Caco-2 (cell line): ENCODE measurements at regions not wholly inside any gene's neighbourhood (a gene's known extent, or its start where the extent isn't known, plus 50 kb on each side); places are given as distances from the start of the nearest gene placed in this dataset.

Experiments used
- BruUV-seq: library from RNA; stranded (reverse); fragments of 400-500 nt; replicated peaks from 2 replicates; lab custom pipeline; 2021; lab: Mats Ljungman, UMichigan
- CTCF ChIA-PET: fragments of 300-600 bp; sonication (Branson Sonifier 250); formaldehyde crosslinking; loops from one replicate; lab custom pipeline; 2022; ENCODE audit warnings: antibody characterized with exemption; lab: Charles Lee
- POLR2A ChIA-PET: fragments of 300-600 bp; sonication (Branson Sonifier 250); formaldehyde crosslinking; loops from one replicate; lab custom pipeline; 2022; ENCODE audit warnings: antibody characterized with exemption; lab: Charles Lee
- DNase-seq, 2 experiments: peaks; one replicate each; pipeline versions ENCODE4 v3.0.0 to v3.0.0-alpha.2; 2020 to 2022
- H3K27me3 ChIP-seq: replicated peaks from 2 replicates; pipeline ENCODE4 v1.6.0; 2011; ENCODE audit warnings: low read length; ENCODE audit not compliant: control insufficient read depth, insufficient read depth
- H3K36me3 ChIP-seq: 2 replicates; pipeline ENCODE4 v1.5.1; 2011; ENCODE audit warnings: low read length; ENCODE audit not compliant: control insufficient read depth, insufficient read depth
- H3K4me1 ChIP-seq: fragments of 250-450 bp; sonication (Bioruptor Pico); 2 replicates; pipeline ENCODE4 v1.5.1; 2020; ENCODE audit warnings: mild to moderate bottlenecking
- H3K4me3 ChIP-seq: 2 replicates; pipeline ENCODE4 v1.5.1; 2011; ENCODE audit warnings: low read depth, mild to moderate bottlenecking, control low read depth, low read length
- H3K9me3 ChIP-seq: fragments of 250-450 bp; sonication (Bioruptor Pico); 2 replicates; pipeline ENCODE4 v1.5.1; 2020; ENCODE audit warnings: mild to moderate bottlenecking, moderate library complexity
- H3K27ac Mint-ChIP-seq: one replicate; pipeline ENCODE4 v1.8.0; 2022; ENCODE audit warnings: mixed read lengths; ENCODE audit not compliant: unreplicated experiment
- H3K27me3 Mint-ChIP-seq: one replicate; pipeline ENCODE4 v1.8.0; 2022; ENCODE audit warnings: mixed read lengths; ENCODE audit not compliant: insufficient read depth, unreplicated experiment
- H3K36me3 Mint-ChIP-seq: one replicate; pipeline ENCODE4 v1.8.0; 2022; ENCODE audit warnings: mild to moderate bottlenecking, mixed read lengths; ENCODE audit not compliant: insufficient read depth, unreplicated experiment
- H3K4me1 Mint-ChIP-seq: one replicate; pipeline ENCODE4 v1.8.0; 2022; ENCODE audit warnings: low read depth, mixed read lengths; ENCODE audit not compliant: unreplicated experiment
- H3K4me3 Mint-ChIP-seq: one replicate; pipeline ENCODE4 v1.8.0; 2022; ENCODE audit warnings: mild to moderate bottlenecking, moderate library complexity, mixed read lengths; ENCODE audit not compliant: unreplicated experiment
- H3K9me3 Mint-ChIP-seq: one replicate; pipeline ENCODE4 v1.8.0; 2022; ENCODE audit warnings: mixed read lengths; ENCODE audit not compliant: unreplicated experiment
- CTCF ChIP-seq, 2 experiments: fragments of 200-600 bp in 1 of 2; IDR thresholded peaks; 1 replicate in 1 of 2; 2 replicates in 1 of 2; pipeline versions ENCODE4 v1.5.1 to v1.8.0; 2011 to 2022; ENCODE audit warnings: antibody characterized with exemption in 1 of 2, control low read depth in 1 of 2, inconsistent platforms in 1 of 2, low read depth in 1 of 2, low read length in 1 of 2, mild to moderate bottlenecking in 1 of 2, moderate library complexity in 1 of 2; ENCODE audit not compliant: insufficient read depth in 1 of 2, severe bottlenecking in 1 of 2, unreplicated experiment in 1 of 2
- intact Hi-C: fragments of 100-400 bp; cut with micrococcal nuclease; formaldehyde crosslinking; loops from one replicate; pipeline ENCODE4 v1.10.0; 2022; ENCODE audit not compliant: unreplicated experiment

GRCh38 chr4:187814737-187815465 lies 180.7 kb upstream of the ZFP42 start:
- H3K4me3 Mint-ChIP-seq: peak overlapping the region; percentile 94
- H3K36me3 Mint-ChIP-seq: peaks cover 13% of the 10 kb centered on the region
- CTCF ChIA-PET: no interaction called here
- peak overlapping the region; percentile 98 for H3K27ac Mint-ChIP-seq
- H3K9me3 Mint-ChIP-seq: no peaks in the 10 kb centered on the region
- TF ChIP-seq CTCF (IDR thresholded peaks at IDR 0.05; ENCODE audit: insufficient read depth in 1 of 2, low read depth in 1 of 2, low read length in 1 of 2, severe bottlenecking in 1 of 2, unreplicated experiment in 1 of 2): no peak
- Histone ChIP-seq H3K4me3 (peak overlapping the region; percentile 71), H3K9me3 (no peaks in the 10 kb centered on the region), H3K27me3 (no peaks in the 10 kb centered on the region), H3K4me1 (0 out of 2 replicates have a peak, but pooled peaks cover 8% of the 10 kb centered on the region), H3K36me3 (no peaks in the 10 kb centered on the region)
- intact Hi-C loops: loop anchor here (1.0 to 10.0 kb wide), 5 partner anchors 48 to 558 kb away; no protein-coding TSS in a partner anchor
- peak; percentile 82 to 84 for DNase-seq
- BruUV-seq: TSS peak; percentile 79
- POLR2A ChIA-PET: interaction anchor here (0.6 to 1.2 kb wide), 4 partner anchors 48 to 585 kb away, joined by 3 to 4 read pairs (median 3); no protein-coding TSS in a partner anchor
- peaks cover 6% of the 10 kb centered on the region for H3K4me1 Mint-ChIP-seq
- H3K27me3 Mint-ChIP-seq: no peaks in the 10 kb centered on the region

- H3K27ac Mint-ChIP-seq: no peak overlapping the region
- DNase-seq: no peak
- BruUV-seq: no TSS peak
- no peaks in the 10 kb centered on the region for H3K27me3 Mint-ChIP-seq
- H3K36me3 Mint-ChIP-seq: no peaks in the 10 kb centered on the region
- ChIA-PET POLR2A (no interaction called here), CTCF (no interaction called here)
- no peaks in the 10 kb centered on the region for H3K4me1 ChIP-seq
- H3K36me3 ChIP-seq: no peaks in the 10 kb centered on the region
- H3K9me3 ChIP-seq: no peaks in the 10 kb centered on the region
- intact Hi-C loops: no loop called here
- no peak for TF ChIP-seq CTCF (IDR thresholded peaks at IDR 0.05; ENCODE audit: insufficient read depth in 1 of 2, low read depth in 1 of 2, low read length in 1 of 2, severe bottlenecking in 1 of 2, unreplicated experiment in 1 of 2)
- H3K4me3 Mint-ChIP-seq: no peak overlapping the region
- no peaks in the 10 kb centered on the region for H3K9me3 Mint-ChIP-seq
- H3K4me1 Mint-ChIP-seq: no peaks in the 10 kb centered on the region
- H3K4me3 ChIP-seq: no peak overlapping the region
- no peaks in the 10 kb centered on the region for H3K27me3 ChIP-seq
Measured at GRCh38 chr4:187826725-187827124, 168.8 kb upstream of the ZFP42 start.

- H3K9me3 Mint-ChIP-seq: no peaks in the 10 kb centered on the region
- TF ChIP-seq CTCF (IDR thresholded peaks at IDR 0.05; ENCODE audit: insufficient read depth in 1 of 2, low read depth in 1 of 2, low read length in 1 of 2, severe bottlenecking in 1 of 2, unreplicated experiment in 1 of 2): no peak
- no peak overlapping the region for H3K27ac Mint-ChIP-seq
- Histone ChIP-seq H3K4me3 (no peak overlapping the region), H3K4me1 (no peaks in the 10 kb centered on the region), H3K9me3 (no peaks in the 10 kb centered on the region), H3K27me3 (no peaks in the 10 kb centered on the region), H3K36me3 (no peaks in the 10 kb centered on the region)
- no peak for DNase-seq
- no peak overlapping the region for H3K4me3 Mint-ChIP-seq
- CTCF ChIA-PET: no interaction called here
- BruUV-seq: no TSS peak
- H3K4me1 Mint-ChIP-seq: no peaks in the 10 kb centered on the region
- intact Hi-C loops: no loop called here
- POLR2A ChIA-PET: no interaction called here
- no peaks in the 10 kb centered on the region for H3K27me3 Mint-ChIP-seq
- H3K36me3 Mint-ChIP-seq: no peaks in the 10 kb centered on the region
Measured at GRCh38 chr4:187827631-187828030, 167.9 kb upstream of the ZFP42 start.
